ENCODE measurements at regions not wholly inside any gene's neighbourhood (a gene's known extent, or its start where the extent isn't known, plus 50 kb on each side); places are given as distances from the start of the nearest gene placed in this dataset.

- H3K36me3 ChIP-seq: no peaks in the 10 kb centered on the region
- no peak for TF ChIP-seq Cebpa-rat (IDR thresholded peaks at IDR 0.05)
- no peaks in the 10 kb centered on the region for H3K9me3 ChIP-seq (replicated peaks in 1 of 11)
- peaks cover 0 to 1% (median 0%) of the 10 kb centered on the region in 10 experiments; a peak in 2 of 20 replicates for H3K4me1 ChIP-seq
- H3K4me3 ChIP-seq: no peak overlapping the region
- H3K9ac ChIP-seq: no peak overlapping the region
- H3K4me2 ChIP-seq: no peak overlapping the region
- H4K20me1 ChIP-seq: no peaks in the 10 kb centered on the region
- no peaks in the 10 kb centered on the region for H3K27me3 ChIP-seq
- no peak overlapping the region for H3K27ac ChIP-seq
Measured at GRCh38 chr2:150247481-150247880, 240.0 kb downstream of the RND3 start.

DNA sequence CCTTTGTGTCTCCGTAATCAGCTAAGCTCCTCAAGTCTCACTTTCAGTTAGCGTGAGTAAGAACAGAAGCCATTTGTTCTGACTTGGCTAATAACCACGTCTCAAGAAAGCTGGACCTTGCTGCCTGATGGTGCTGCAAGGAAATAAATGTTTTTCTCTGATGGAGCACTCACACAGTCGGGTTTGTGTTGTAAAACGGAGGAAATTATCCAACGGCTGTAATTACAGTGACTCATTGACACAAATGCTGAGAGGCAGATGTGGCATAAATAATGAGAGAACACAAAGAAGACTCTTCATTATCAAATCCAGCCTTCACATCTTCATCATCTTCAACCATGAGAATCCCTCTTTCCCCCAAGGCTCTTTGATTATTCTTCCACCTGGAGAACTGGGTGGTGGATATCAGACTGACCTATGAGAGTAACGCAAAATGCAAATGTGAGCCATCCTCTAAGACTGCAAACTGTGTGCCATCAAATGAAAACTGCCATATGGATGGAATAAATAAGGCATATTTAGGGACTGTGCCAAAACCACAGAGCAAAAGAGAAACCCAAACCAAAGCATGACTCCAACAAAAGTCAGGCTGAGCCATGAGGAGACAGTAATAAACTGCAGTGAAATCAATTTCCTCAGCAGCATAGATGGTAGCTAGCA is 252.6 kb downstream of the RND3 start:
- Histone ChIP-seq H3K4me3 (no peak overlapping the region), H3K9ac (no peak overlapping the region), H3K27me3 (no peaks in the 10 kb centered on the region), H3K9me3 (replicated peaks in 1 of 11) (no peaks in the 10 kb centered on the region), H3K4me1 (no peaks in the 10 kb centered on the region), H3K4me2 (no peak overlapping the region), H3K27ac (no peak overlapping the region), H4K20me1 (no peaks in the 10 kb centered on the region), H3K36me3 (no peaks in the 10 kb centered on the region)
- no peak for TF ChIP-seq Cebpa-rat (IDR thresholded peaks at IDR 0.05)

- no peak overlapping the region for H3K27ac ChIP-seq
- no peak overlapping the region for H3K4me3 ChIP-seq
- H3K9ac ChIP-seq: no peak overlapping the region
- no peaks in the 10 kb centered on the region for H3K4me1 ChIP-seq
- H3K27me3 ChIP-seq: no peaks in the 10 kb centered on the region
- no peak for TF ChIP-seq Cebpa-rat (IDR thresholded peaks at IDR 0.05)
- no peaks in the 10 kb centered on the region for H3K9me3 ChIP-seq (replicated peaks in 1 of 11)
- H4K20me1 ChIP-seq: no peaks in the 10 kb centered on the region
- no peaks in the 10 kb centered on the region for H3K36me3 ChIP-seq
- H3K4me2 ChIP-seq: no peak overlapping the region
Measured at GRCh38 chr2:150232871-150233270, 254.6 kb downstream of the RND3 start.

DNA sequence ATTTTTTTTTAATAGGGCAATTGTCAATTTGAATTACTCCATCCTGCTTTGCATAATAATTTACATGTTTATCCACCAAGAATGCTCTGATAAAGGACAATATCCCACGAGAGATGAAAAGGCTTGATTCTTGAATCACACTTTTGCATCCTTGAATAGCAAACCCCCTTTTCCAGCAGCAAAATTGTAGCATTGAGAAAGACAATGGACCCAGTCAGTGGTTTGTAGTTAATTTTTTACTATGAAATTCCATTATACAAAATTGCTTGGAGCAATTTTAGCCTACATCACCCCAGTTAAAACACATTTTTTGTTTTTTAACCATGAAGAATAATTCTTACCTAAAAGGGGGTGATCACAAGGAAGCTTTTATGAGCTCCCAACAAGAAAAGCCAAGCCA is 255.1 kb downstream of the RND3 start:
- Histone ChIP-seq H4K20me1 (no peaks in the 10 kb centered on the region), H3K9ac (no peak overlapping the region), H3K27ac (no peak overlapping the region), H3K27me3 (no peaks in the 10 kb centered on the region), H3K36me3 (no peaks in the 10 kb centered on the region), H3K4me2 (no peak overlapping the region), H3K4me3 (no peak overlapping the region), H3K4me1 (no peaks in the 10 kb centered on the region), H3K9me3 (replicated peaks in 1 of 11) (no peaks in the 10 kb centered on the region)
- no peak for TF ChIP-seq Cebpa-rat (IDR thresholded peaks at IDR 0.05)

GRCh38 chr2:150230616-150231015 is 256.9 kb downstream of the RND3 start:
- Histone ChIP-seq H4K20me1 (no peaks in the 10 kb centered on the region), H3K36me3 (no peaks in the 10 kb centered on the region), H3K4me2 (no peak overlapping the region), H3K4me3 (no peak overlapping the region), H3K9ac (no peak overlapping the region), H3K4me1 (no peaks in the 10 kb centered on the region), H3K27me3 (no peaks in the 10 kb centered on the region), H3K27ac (no peak overlapping the region), H3K9me3 (replicated peaks in 1 of 11) (no peaks in the 10 kb centered on the region)
- TF ChIP-seq Cebpa-rat (IDR thresholded peaks at IDR 0.05): no peak

GRCh38 chr2:150230004-150230403 is 257.5 kb downstream of the RND3 start:
- no peak overlapping the region for H3K4me2 ChIP-seq
- TF ChIP-seq Cebpa-rat (IDR thresholded peaks at IDR 0.05): no peak
- no peaks in the 10 kb centered on the region for H3K36me3 ChIP-seq
- H3K9me3 ChIP-seq (replicated peaks in 1 of 11): no peaks in the 10 kb centered on the region
- H3K27ac ChIP-seq: no peak overlapping the region
- H3K4me3 ChIP-seq: no peak overlapping the region
- no peaks in the 10 kb centered on the region for H4K20me1 ChIP-seq
- H3K27me3 ChIP-seq: no peaks in the 10 kb centered on the region
- no peak overlapping the region for H3K9ac ChIP-seq
- no peaks in the 10 kb centered on the region for H3K4me1 ChIP-seq

- Histone ChIP-seq H4K20me1 (no peaks in the 10 kb centered on the region), H3K4me2 (no peak overlapping the region), H3K4me1 (no peaks in the 10 kb centered on the region)
Measured at GRCh38 chr2:150228936-150229335, 258.5 kb downstream of the RND3 start.

GRCh38 chr2:150225030-150225429 is 262.4 kb downstream of the RND3 start:
- H3K4me1 ChIP-seq: no peaks in the 10 kb centered on the region
- no peak overlapping the region for H3K27ac ChIP-seq
- no peaks in the 10 kb centered on the region for H4K20me1 ChIP-seq
- H3K4me3 ChIP-seq: no peak overlapping the region
- TF ChIP-seq Cebpa-rat (IDR thresholded peaks at IDR 0.05): no peak
- H3K36me3 ChIP-seq: no peaks in the 10 kb centered on the region
- no peak overlapping the region for H3K9ac ChIP-seq
- H3K9me3 ChIP-seq (replicated peaks in 1 of 11): no peaks in the 10 kb centered on the region
- no peak overlapping the region for H3K4me2 ChIP-seq
- no peaks in the 10 kb centered on the region for H3K27me3 ChIP-seq

More at GRCh38 chr2:150228936-150229335, 258.5 kb downstream of the RND3 start:
- no peaks in the 10 kb centered on the region for H3K36me3 ChIP-seq
- H3K9ac ChIP-seq: no peak overlapping the region
- H3K4me3 ChIP-seq: no peak overlapping the region
- no peak for TF ChIP-seq Cebpa-rat (IDR thresholded peaks at IDR 0.05)
- no peaks in the 10 kb centered on the region for H3K9me3 ChIP-seq (replicated peaks in 1 of 11)
- no peak overlapping the region for H3K27ac ChIP-seq
- H3K27me3 ChIP-seq: no peaks in the 10 kb centered on the region

- H3K27me3 ChIP-seq: no peaks in the 10 kb centered on the region
- H3K4me3 ChIP-seq: no peak overlapping the region
- H3K36me3 ChIP-seq: no peaks in the 10 kb centered on the region
- H4K20me1 ChIP-seq: no peaks in the 10 kb centered on the region
- no peak overlapping the region for H3K9ac ChIP-seq
- no peaks in the 10 kb centered on the region for H3K9me3 ChIP-seq (replicated peaks in 1 of 11)
- no peak overlapping the region for H3K4me2 ChIP-seq
- no peak overlapping the region for H3K27ac ChIP-seq
- TF ChIP-seq Cebpa-rat (IDR thresholded peaks at IDR 0.05): no peak
- H3K4me1 ChIP-seq: no peaks in the 10 kb centered on the region
Measured at GRCh38 chr2:150224321-150224720, 263.1 kb downstream of the RND3 start.

DNA sequence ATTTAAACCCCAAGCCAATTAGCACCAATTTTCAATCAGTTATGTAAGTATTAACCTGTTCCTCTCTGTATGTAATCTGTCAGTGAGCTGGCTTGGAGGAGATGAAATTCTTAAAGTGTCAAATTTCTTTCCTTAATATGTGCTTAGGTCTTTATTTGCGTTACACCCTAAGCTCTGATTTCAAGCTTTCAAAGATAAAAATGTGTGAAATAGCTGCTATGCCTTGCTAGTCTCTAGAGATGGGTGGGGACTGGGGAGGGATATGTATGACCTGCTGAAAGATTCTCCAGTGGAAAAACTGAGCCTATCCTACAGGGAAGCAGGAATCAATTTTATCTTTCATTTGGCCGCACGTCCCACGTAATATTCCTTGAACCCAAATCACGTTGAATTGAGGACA is 264.5 kb downstream of the RND3 start:
- no peak for TF ChIP-seq Cebpa-rat (IDR thresholded peaks at IDR 0.05)
- Histone ChIP-seq H4K20me1 (no peaks in the 10 kb centered on the region), H3K9me3 (replicated peaks in 1 of 11) (no peaks in the 10 kb centered on the region), H3K36me3 (no peaks in the 10 kb centered on the region), H3K4me2 (no peak overlapping the region), H3K27ac (no peak overlapping the region), H3K9ac (no peak overlapping the region), H3K27me3 (no peaks in the 10 kb centered on the region), H3K4me3 (no peak overlapping the region), H3K4me1 (no peaks in the 10 kb centered on the region)
